ENCODE measurements at regions not wholly inside any gene's neighbourhood (a gene's known extent, or its start where the extent isn't known, plus 50 kb on each side); places are given as distances from the start of the nearest gene placed in this dataset.

DNA sequence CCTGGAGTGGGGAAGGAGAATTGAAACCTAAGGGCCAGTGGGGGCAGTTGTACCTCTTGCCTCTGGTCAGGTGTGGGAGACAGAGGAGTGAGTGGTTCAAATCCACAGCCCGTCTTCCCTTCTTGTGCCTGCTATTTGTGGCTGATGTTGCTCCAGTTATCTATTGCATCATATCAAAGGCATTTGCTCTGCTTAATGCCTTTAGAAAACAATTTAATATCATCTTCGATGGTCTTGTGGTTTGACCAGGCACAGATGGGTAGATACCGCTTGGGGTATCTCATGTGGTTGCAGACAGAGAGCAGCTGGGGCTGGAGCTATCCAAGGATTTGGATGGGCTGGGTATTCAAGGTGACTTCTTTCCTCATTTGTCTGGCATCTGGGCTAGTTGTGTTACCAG lies 376.1 kb upstream of the RBFOX1 start:
- Histone ChIP-seq H2AFZ (replicated peaks; ENCODE audit: low read length, poor library complexity) (no peak overlapping the region), H3K14ac (replicated peaks; ENCODE audit: low read depth, low read length) (no peak overlapping the region), H3K4me3 (ENCODE audit: insufficient read depth, low read depth, low read length) (no peak overlapping the region), H3K79me1 (ENCODE audit: low read depth in 1 of 2, low read length in 2 of 2) (no peaks in the 10 kb centered on the region), H3K56ac (ENCODE audit: extremely low read depth, insufficient read depth, low read length) (no peak overlapping the region), H3K23ac (ENCODE audit: low read depth, low read length) (no peak overlapping the region), H3K4me2 (ENCODE audit: low read depth, low read length) (no peak overlapping the region), H3K9me3 (ENCODE audit: control insufficient read depth, insufficient read depth, low read length) (peaks cover 14% of the 10 kb centered on the region), H3K36me3 (ENCODE audit: control insufficient read depth, insufficient read depth, low read length) (no peaks in the 10 kb centered on the region), H3K27ac (ENCODE audit: insufficient read depth, low read length) (no peak overlapping the region), H2BK120ac (ENCODE audit: low read depth, low read length) (no peak overlapping the region), H2AK9ac (replicated peaks; ENCODE audit: low read depth, low read length, poor library complexity) (no peak overlapping the region), H2AK5ac (ENCODE audit: low read depth, low read length) (no peak overlapping the region), H3K9me1 (ENCODE audit: insufficient read depth, low read length) (no peaks in the 10 kb centered on the region), H4K91ac (ENCODE audit: insufficient read depth, low read depth, low read length) (no peak overlapping the region), H4K8ac (ENCODE audit: low read depth in 2 of 2, low read length in 2 of 2) (no peak overlapping the region), H3K18ac (ENCODE audit: low read depth, low read length) (no peak overlapping the region), H4K20me1 (ENCODE audit: insufficient read depth, low read length) (no peaks in the 10 kb centered on the region), H3K9ac (ENCODE audit: low read depth, low read length) (no peak overlapping the region), H3K4me1 (ENCODE audit: control insufficient read depth, insufficient read depth, low read length) (no peaks in the 10 kb centered on the region), H2BK5ac (ENCODE audit: low read depth, low read length, poor library complexity, severe bottlenecking) (no peak overlapping the region), H4K5ac (ENCODE audit: low read depth, low read length) (no peak overlapping the region), H2BK15ac (ENCODE audit: low read depth, low read length) (no peak overlapping the region), H2BK20ac (ENCODE audit: low read depth, low read length) (no peak overlapping the region), H3K4ac (ENCODE audit: low read depth, low read length) (no peak overlapping the region), H3K27me3 (ENCODE audit: control insufficient read depth, insufficient read depth, low read length) (no peaks in the 10 kb centered on the region)
- POLR2A ChIA-PET (ENCODE audit: unreplicated experiment) = no interaction called here
- in situ Hi-C loops (cut with MboI; ENCODE audit: low sequenced_read_pairs) (no loop called here), intact Hi-C loops (cut with micrococcal nuclease) (no loop called here), dilution Hi-C loops (cut with HindIII; ENCODE audit: low sequenced_read_pairs, unreplicated experiment) (no loop called here)
- CTCF ChIA-PET = no interaction called here
- ATAC-seq (ENCODE audit: low read depth) (no peak), DNase-seq (no peak)
- no peak for TF ChIP-seq BHLHE40 (IDR thresholded peaks at IDR 0.05; ENCODE audit: low read depth, low read length)
- peak; percentile 57 for TF ChIP-seq CEBPB (IDR thresholded peaks at IDR 0.05; ENCODE audit: low read depth, low read length)
- no TSS peak for BruUV-seq (replicated peaks)
- no CpG with 5 or more reads among the region's 3 CpGs for WGBS, 2 experiments (ENCODE audit: extremely low coverage in 2 of 2, insufficient read length in 1 of 2)
